ENCODE measurements at regions not wholly inside any gene's neighbourhood (a gene's known extent, or its start where the extent isn't known, plus 50 kb on each side); places are given as distances from the start of the nearest gene placed in this dataset.

GRCh38 chr4:153034681-153035080, 98.6 kb downstream of the FHDC1 start:
- no peak for DNase-seq

- DNase-seq = peak; percentile 4
Observed at GRCh38 chr4:153036931-153037482, 100.9 kb downstream of the FHDC1 start.

GRCh38 chr4:153038623-153039311, 102.6 kb downstream of the FHDC1 start:
- DNase-seq = no peak

GRCh38 chr4:153039542-153040185, 103.5 kb downstream of the FHDC1 start:
- DNase-seq = no peak

- no peak for DNase-seq
Observed at GRCh38 chr4:153040677-153041076, 104.6 kb downstream of the FHDC1 start.

GRCh38 chr4:153044036-153044435, 107.9 kb downstream of the FHDC1 start:
- DNase-seq = no peak

GRCh38 chr4:153045111-153045982, 109.2 kb downstream of the FHDC1 start:
- DNase-seq = no peak

GRCh38 chr4:153058671-153059060, 122.5 kb downstream of the FHDC1 start:
- DNase-seq = no peak

- no peak for DNase-seq
Observed at GRCh38 chr4:153060196-153060595, 124.1 kb downstream of the FHDC1 start.

GRCh38 chr4:153061971-153062370, 125.8 kb downstream of the FHDC1 start:
- DNase-seq = no peak

GRCh38 chr4:153062652-153063168, 126.6 kb downstream of the FHDC1 start:
- DNase-seq = no peak

- no peak for DNase-seq
Observed at GRCh38 chr4:153063490-153063889, 127.4 kb downstream of the FHDC1 start.

GRCh38 chr4:153064571-153064970, 128.4 kb downstream of the FHDC1 start:
- no peak for DNase-seq

GRCh38 chr4:153065276-153065675, 129.2 kb downstream of the FHDC1 start:
- DNase-seq = no peak

- peak; percentile 66 for DNase-seq
Observed at GRCh38 chr4:153067376-153067775, 131.3 kb downstream of the FHDC1 start.

- no peak for DNase-seq
Observed at GRCh38 chr4:153068751-153069150, 132.6 kb downstream of the FHDC1 start.

- no peak for DNase-seq
Observed at GRCh38 chr4:153071958-153072598, 132.2 kb upstream of the TRIM2 start.

GRCh38 chr4:153072661-153073060, 131.6 kb upstream of the TRIM2 start:
- no peak for DNase-seq

- no peak for DNase-seq
Observed at GRCh38 chr4:153074486-153074885, 129.8 kb upstream of the TRIM2 start.

GRCh38 chr4:153074936-153075630, 129.2 kb upstream of the TRIM2 start:
- peak; percentile 27 for DNase-seq

- no peak for DNase-seq
Observed at GRCh38 chr4:153075836-153076518, 128.3 kb upstream of the TRIM2 start.
